ENCODE measurements at regions not wholly inside any gene's neighbourhood (a gene's known extent, or its start where the extent isn't known, plus 50 kb on each side); places are given as distances from the start of the nearest gene placed in this dataset.

DNA sequence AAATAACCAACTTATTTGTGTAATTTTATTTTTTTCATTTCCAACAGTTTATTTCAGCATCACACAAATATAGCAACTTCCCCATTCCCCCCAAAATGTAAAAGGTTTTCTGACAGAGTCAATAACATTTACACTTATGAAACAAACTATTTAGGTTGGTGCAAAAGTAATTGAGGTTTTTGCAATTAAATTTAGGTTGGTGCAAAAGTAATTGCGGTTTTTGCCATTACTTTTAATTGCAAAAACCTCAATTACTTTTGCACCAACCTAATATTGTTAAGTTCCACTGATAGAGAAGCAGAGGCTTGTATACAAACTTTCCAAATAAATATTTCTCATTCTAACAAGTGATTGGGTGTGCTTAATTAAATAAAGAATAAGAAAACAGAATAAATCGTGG is 270.9 kb upstream of the DUSP10 start:
- no CpG with 5 or more reads among the region's 2 CpGs for WGBS (ENCODE audit: extremely low coverage, insufficient coverage, insufficient read length)
- Histone ChIP-seq H2BK5ac (ENCODE audit: low read depth, low read length, poor library complexity) (no peak overlapping the region), H3K4me1 (ENCODE audit: control insufficient read depth in 1 of 2, insufficient read depth in 2 of 2, low read length in 2 of 2) (no peaks in the 10 kb centered on the region), H3K27me3 (ENCODE audit: insufficient read depth, low read length) (no peaks in the 10 kb centered on the region), H2AFZ (ENCODE audit: insufficient read depth, low read length, poor library complexity) (no peak overlapping the region), H3K9ac (ENCODE audit: low read length) (no peak overlapping the region), H3K23ac (ENCODE audit: low read length) (no peak overlapping the region), H3K4ac (ENCODE audit: low read depth, low read length) (no peak overlapping the region), H2AK5ac (ENCODE audit: low read length) (no peak overlapping the region), H3K14ac (ENCODE audit: low read length) (no peak overlapping the region), H4K12ac (ENCODE audit: low read depth, low read length) (no peak overlapping the region), H2BK120ac (ENCODE audit: insufficient read depth, low read length, poor library complexity) (no peak overlapping the region), H3K27ac (ENCODE audit: low read depth, low read length) (no peak overlapping the region), H3K79me2 (ENCODE audit: control insufficient read depth, insufficient read depth, low read length, poor library complexity) (no peaks in the 10 kb centered on the region), H3K36me3 (ENCODE audit: control insufficient read depth in 1 of 2, insufficient read depth in 2 of 2, low read length in 2 of 2) (peaks cover 0 to 3% of the 10 kb centered on the region in 2 experiments), H4K8ac (ENCODE audit: low read depth, low read length) (no peak overlapping the region), H3K4me2 (ENCODE audit: low read length) (no peak overlapping the region), H3K79me1 (ENCODE audit: low read length) (peaks cover 2% of the 10 kb centered on the region), H4K91ac (ENCODE audit: low read depth, low read length) (no peak overlapping the region), H3K9me3 (ENCODE audit: insufficient read depth, low read depth, low read length) (peaks cover 1% of the 10 kb centered on the region), H3K18ac (ENCODE audit: low read length) (no peak overlapping the region), H2BK12ac (ENCODE audit: low read length) (no peak overlapping the region), H3K4me3 (ENCODE audit: low read depth, low read length) (no peak overlapping the region)
- DNase-seq, result no peak

- no peaks in the 10 kb centered on the region for H3K79me2 ChIP-seq (ENCODE audit: control insufficient read depth, insufficient read depth, low read length, poor library complexity)
- H3K4me2 ChIP-seq (ENCODE audit: low read length), result no peak overlapping the region
- no peak overlapping the region for H3K23ac ChIP-seq (ENCODE audit: low read length)
- no peak overlapping the region for H3K27ac ChIP-seq (ENCODE audit: low read depth, low read length)
- no peak overlapping the region for H3K9ac ChIP-seq (ENCODE audit: low read length)
- H3K4me1 ChIP-seq (ENCODE audit: control insufficient read depth in 1 of 2, insufficient read depth in 2 of 2, low read length in 2 of 2), result no peaks in the 10 kb centered on the region
- peaks cover 2% of the 10 kb centered on the region for H3K79me1 ChIP-seq (ENCODE audit: low read length)
- H3K36me3 ChIP-seq (ENCODE audit: control insufficient read depth in 1 of 2, insufficient read depth in 2 of 2, low read length in 2 of 2), result peaks cover 0 to 3% of the 10 kb centered on the region in 2 experiments
- no peak overlapping the region for H3K14ac ChIP-seq (ENCODE audit: low read length)
- no peak overlapping the region for H4K91ac ChIP-seq (ENCODE audit: low read depth, low read length)
- no peak overlapping the region for H2BK120ac ChIP-seq (ENCODE audit: insufficient read depth, low read length, poor library complexity)
- H2BK5ac ChIP-seq (ENCODE audit: low read depth, low read length, poor library complexity), result no peak overlapping the region
- H3K4ac ChIP-seq (ENCODE audit: low read depth, low read length), result no peak overlapping the region
- H2BK12ac ChIP-seq (ENCODE audit: low read length), result no peak overlapping the region
- H4K8ac ChIP-seq (ENCODE audit: low read depth, low read length), result no peak overlapping the region
- H3K27me3 ChIP-seq (ENCODE audit: insufficient read depth, low read length), result no peaks in the 10 kb centered on the region
- no peak overlapping the region for H2AFZ ChIP-seq (ENCODE audit: insufficient read depth, low read length, poor library complexity)
- H3K4me3 ChIP-seq (ENCODE audit: low read depth, low read length), result no peak overlapping the region
- no peak overlapping the region for H3K18ac ChIP-seq (ENCODE audit: low read length)
- H3K9me3 ChIP-seq (ENCODE audit: insufficient read depth, low read depth, low read length), result peaks cover 1% of the 10 kb centered on the region
- H4K12ac ChIP-seq (ENCODE audit: low read depth, low read length), result no peak overlapping the region
- no peak for DNase-seq
- H2AK5ac ChIP-seq (ENCODE audit: low read length), result no peak overlapping the region
- WGBS (ENCODE audit: extremely low coverage, insufficient coverage, insufficient read length), result no CpG with 5 or more reads among the region's 1 CpG
These were observed 268.4 kb upstream of the DUSP10 start for GRCh38 chr1:222010306-222010705.

DNA sequence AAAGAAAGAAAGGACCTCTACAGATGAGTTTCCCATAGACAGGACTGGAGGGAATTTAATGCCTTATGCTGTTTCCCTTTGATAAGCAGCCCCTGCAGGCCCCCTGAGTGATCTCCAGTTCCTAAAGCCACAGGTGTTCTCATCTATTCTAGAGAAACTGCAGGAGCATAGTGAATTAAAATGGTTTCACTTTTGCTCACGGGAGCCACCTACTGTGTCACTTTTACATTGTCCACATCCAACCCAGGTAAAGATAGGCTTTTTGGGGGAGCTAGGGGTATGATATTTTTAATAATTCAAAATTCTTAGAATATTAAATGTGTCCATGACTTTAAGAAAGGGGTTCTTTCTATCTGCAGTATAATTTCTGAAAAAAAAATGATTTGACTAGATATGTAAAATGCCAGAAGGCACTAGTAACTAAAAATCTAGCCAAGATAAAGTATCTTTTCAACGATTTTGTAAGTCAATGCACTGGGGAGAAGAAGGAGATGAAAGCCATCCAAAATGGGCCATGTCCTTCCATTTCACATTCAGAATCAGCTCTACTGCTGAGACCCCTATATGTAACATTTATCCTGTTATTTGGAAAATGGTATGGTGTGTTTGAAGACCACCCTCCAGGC is 267.3 kb upstream of the DUSP10 start:
- Histone ChIP-seq H3K79me2 (ENCODE audit: control insufficient read depth, insufficient read depth, low read length, poor library complexity) (no peaks in the 10 kb centered on the region), H3K23ac (ENCODE audit: low read length) (no peak overlapping the region), H3K9ac (ENCODE audit: low read length) (no peak overlapping the region), H2BK5ac (ENCODE audit: low read depth, low read length, poor library complexity) (no peak overlapping the region), H3K79me1 (ENCODE audit: low read length) (peaks cover 2% of the 10 kb centered on the region), H3K4me3 (ENCODE audit: low read depth, low read length) (no peak overlapping the region), H3K14ac (ENCODE audit: low read length) (no peak overlapping the region), H3K4me2 (ENCODE audit: low read length) (no peak overlapping the region), H2BK120ac (ENCODE audit: insufficient read depth, low read length, poor library complexity) (no peak overlapping the region), H3K27ac (ENCODE audit: low read depth, low read length) (no peak overlapping the region), H3K9me3 (ENCODE audit: insufficient read depth, low read depth, low read length) (peaks cover 1% of the 10 kb centered on the region), H3K18ac (ENCODE audit: low read length) (no peak overlapping the region), H2BK12ac (ENCODE audit: low read length) (no peak overlapping the region), H3K27me3 (ENCODE audit: insufficient read depth, low read length) (no peaks in the 10 kb centered on the region), H3K4ac (ENCODE audit: low read depth, low read length) (no peak overlapping the region), H2AK5ac (ENCODE audit: low read length) (no peak overlapping the region), H3K4me1 (ENCODE audit: control insufficient read depth in 1 of 2, insufficient read depth in 2 of 2, low read length in 2 of 2) (no peaks in the 10 kb centered on the region), H2AFZ (ENCODE audit: insufficient read depth, low read length, poor library complexity) (no peak overlapping the region), H4K8ac (ENCODE audit: low read depth, low read length) (no peak overlapping the region), H3K36me3 (ENCODE audit: control insufficient read depth in 1 of 2, insufficient read depth in 2 of 2, low read length in 2 of 2) (peaks cover 0 to 3% of the 10 kb centered on the region in 2 experiments), H4K12ac (ENCODE audit: low read depth, low read length) (no peak overlapping the region), H4K91ac (ENCODE audit: low read depth, low read length) (no peak overlapping the region)
- DNase-seq, result peak in 1 of 2 donors; percentile 49
- WGBS (ENCODE audit: extremely low coverage, insufficient coverage, insufficient read length), result no CpG with 5 or more reads among the region's 2 CpGs

- no peak overlapping the region for H3K18ac ChIP-seq (ENCODE audit: low read length)
- H2BK120ac ChIP-seq (ENCODE audit: insufficient read depth, low read length, poor library complexity), result no peak overlapping the region
- peaks cover 2% of the 10 kb centered on the region for H3K79me1 ChIP-seq (ENCODE audit: low read length)
- no peak overlapping the region for H2AK5ac ChIP-seq (ENCODE audit: low read length)
- H3K9ac ChIP-seq (ENCODE audit: low read length), result no peak overlapping the region
- H3K4me3 ChIP-seq (ENCODE audit: low read depth, low read length), result no peak overlapping the region
- no peak overlapping the region for H3K4me2 ChIP-seq (ENCODE audit: low read length)
- peaks cover 1% of the 10 kb centered on the region for H3K9me3 ChIP-seq (ENCODE audit: insufficient read depth, low read depth, low read length)
- H3K4me1 ChIP-seq (ENCODE audit: control insufficient read depth in 1 of 2, insufficient read depth in 2 of 2, low read length in 2 of 2), result no peaks in the 10 kb centered on the region
- H2BK12ac ChIP-seq (ENCODE audit: low read length), result no peak overlapping the region
- no peak overlapping the region for H4K91ac ChIP-seq (ENCODE audit: low read depth, low read length)
- no peak overlapping the region for H3K14ac ChIP-seq (ENCODE audit: low read length)
- no peak overlapping the region for H2AFZ ChIP-seq (ENCODE audit: insufficient read depth, low read length, poor library complexity)
- no peaks in the 10 kb centered on the region for H3K79me2 ChIP-seq (ENCODE audit: control insufficient read depth, insufficient read depth, low read length, poor library complexity)
- H3K36me3 ChIP-seq (ENCODE audit: control insufficient read depth in 1 of 2, insufficient read depth in 2 of 2, low read length in 2 of 2), result peaks cover 0 to 3% of the 10 kb centered on the region in 2 experiments
- no peak overlapping the region for H4K12ac ChIP-seq (ENCODE audit: low read depth, low read length)
- no peak overlapping the region for H3K27ac ChIP-seq (ENCODE audit: low read depth, low read length)
- no peak for DNase-seq
- no peaks in the 10 kb centered on the region for H3K27me3 ChIP-seq (ENCODE audit: insufficient read depth, low read length)
- H4K8ac ChIP-seq (ENCODE audit: low read depth, low read length), result no peak overlapping the region
- H3K4ac ChIP-seq (ENCODE audit: low read depth, low read length), result no peak overlapping the region
- no peak overlapping the region for H2BK5ac ChIP-seq (ENCODE audit: low read depth, low read length, poor library complexity)
- no peak overlapping the region for H3K23ac ChIP-seq (ENCODE audit: low read length)
These were observed 264.8 kb upstream of the DUSP10 start for GRCh38 chr1:222006715-222007114.
